Common myeloid progenitor, CD34-positive (primary cell): ENCODE measurements at regions not wholly inside any gene's neighbourhood (a gene's known extent, or its start where the extent isn't known, plus 50 kb on each side); places are given as distances from the start of the nearest gene placed in this dataset.
"Not testable (repeated sequence)": the region's sequence is repeated elsewhere in the genome, so short reads cannot be mapped to it uniquely, and the experiment has no call there.

ENCODE experiments used
- CTCF ChIA-PET: fragments of 350-600 bp; sonication (Branson Sonifier 250); formaldehyde crosslinking; loops from one replicate; lab custom pipeline; 2021; ENCODE audit warnings: antibody characterized with exemption; lab: Charles Lee
- POLR2A ChIA-PET: fragments of 350-600 bp; sonication (Branson Sonifier 250); formaldehyde crosslinking; loops from one replicate; lab custom pipeline; 2021; ENCODE audit warnings: antibody characterized with exemption; lab: Charles Lee
- DNase-seq, 3 donors: peaks; one replicate each; pipeline versions ENCODE4 v3.0.0 to v3.0.0-alpha.2; 2013
- H3K27ac ChIP-seq, 2 experiments: 1 replicate in 1 of 2; 2 replicates in 1 of 2; pipeline ENCODE4 v1.7.0; 2013; ENCODE audit warnings: inconsistent platforms in 2 of 2, low read length in 2 of 2, mild to moderate bottlenecking in 2 of 2, low read depth in 1 of 2, moderate library complexity in 1 of 2; ENCODE audit not compliant: severe bottlenecking in 2 of 2, insufficient read depth in 1 of 2, poor library complexity in 1 of 2
- H3K27me3 ChIP-seq, 5 experiments: replicated peaks in 2 of 5; 1 replicate in 3 of 5; 2 replicates in 2 of 5; pipeline versions ENCODE4 v1.6.1 to v1.7.0; 2013; ENCODE audit warnings: low read length in 4 of 5, mild to moderate bottlenecking in 2 of 5, moderate library complexity in 2 of 5, inconsistent platforms in 1 of 5; ENCODE audit not compliant: insufficient read depth in 5 of 5, control insufficient read depth in 4 of 5
- H3K36me3 ChIP-seq, 4 experiments: 1 replicate in 2 of 4; 2 replicates in 2 of 4; pipeline versions ENCODE4 v1.6.1 to v1.7.0; 2013; ENCODE audit warnings: low read length in 3 of 4, control low read depth in 1 of 4, mild to moderate bottlenecking in 1 of 4; ENCODE audit not compliant: control insufficient read depth in 4 of 4, insufficient read depth in 4 of 4
- H3K4me1 ChIP-seq, 4 experiments: 1 replicate in 3 of 4; 2 replicates in 1 of 4; pipeline versions ENCODE4 v1.6.1 to v1.7.1; 2013; ENCODE audit warnings: low read length in 3 of 4, mild to moderate bottlenecking in 3 of 4, control low read depth in 1 of 4, inconsistent platforms in 1 of 4, moderate library complexity in 1 of 4; ENCODE audit not compliant: control insufficient read depth in 4 of 4, insufficient read depth in 4 of 4; ENCODE audit errors: control extremely low read depth in 1 of 4
- H3K4me3 ChIP-seq, 7 experiments: 1 replicate in 4 of 7; 2 replicates in 3 of 7; pipeline versions ENCODE4 v1.5.1 to v1.7.0; 2013; ENCODE audit warnings: mild to moderate bottlenecking in 7 of 7, low read length in 6 of 7, moderate library complexity in 6 of 7, inconsistent platforms in 2 of 7, low read depth in 2 of 7, control low read depth in 1 of 7; ENCODE audit not compliant: insufficient read depth in 4 of 7, control insufficient read depth in 1 of 7; ENCODE audit errors: extremely low read depth in 1 of 7
- H3K9me3 ChIP-seq, 5 experiments: 1 replicate in 4 of 5; 2 replicates in 1 of 5; pipeline versions ENCODE4 v1.6.1 to v1.7.1; 2013; ENCODE audit warnings: low read length in 4 of 5, mild to moderate bottlenecking in 2 of 5, inconsistent platforms in 1 of 5, low read depth in 1 of 5, moderate library complexity in 1 of 5; ENCODE audit not compliant: control insufficient read depth in 4 of 5, insufficient read depth in 2 of 5; ENCODE audit errors: control extremely low read depth in 1 of 5
- WGBS: methylation state at CpG from one replicate; pipeline ENCODE4 v1.1.5; 2013; ENCODE audit not compliant: insufficient coverage; 5-methylcytosine and 5-hydroxymethylcytosine counted together

DNA sequence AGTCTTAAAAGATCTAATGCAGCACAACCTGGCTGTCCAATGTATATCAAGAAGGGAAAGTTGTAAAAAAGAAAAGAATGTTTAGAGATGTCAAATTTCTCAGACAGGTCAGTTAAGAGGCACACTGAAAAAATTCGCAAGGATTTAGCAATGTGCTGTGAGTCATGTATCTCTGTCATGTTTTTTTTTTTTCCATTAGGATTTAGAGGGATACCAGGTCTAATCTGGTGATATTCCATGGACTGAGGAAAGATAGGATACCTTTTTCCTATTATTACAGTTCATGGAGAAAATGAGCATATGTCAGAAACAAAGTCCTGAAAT, 815.4 kb upstream of the PCDH10 start:
- H3K9me3 ChIP-seq = no peaks in the 10 kb centered on the region
- H3K27me3 ChIP-seq = no peaks in the 10 kb centered on the region
- no peak for DNase-seq
- H3K27ac ChIP-seq = no peak overlapping the region
- ChIA-PET CTCF (no interaction called here), POLR2A (no interaction called here)
- WGBS = 100% methylated on average over 1 of the region's 1 CpG
- H3K36me3 ChIP-seq = no peaks in the 10 kb centered on the region
- no peaks in the 10 kb centered on the region for H3K4me1 ChIP-seq
- no peak overlapping the region for H3K4me3 ChIP-seq

DNA sequence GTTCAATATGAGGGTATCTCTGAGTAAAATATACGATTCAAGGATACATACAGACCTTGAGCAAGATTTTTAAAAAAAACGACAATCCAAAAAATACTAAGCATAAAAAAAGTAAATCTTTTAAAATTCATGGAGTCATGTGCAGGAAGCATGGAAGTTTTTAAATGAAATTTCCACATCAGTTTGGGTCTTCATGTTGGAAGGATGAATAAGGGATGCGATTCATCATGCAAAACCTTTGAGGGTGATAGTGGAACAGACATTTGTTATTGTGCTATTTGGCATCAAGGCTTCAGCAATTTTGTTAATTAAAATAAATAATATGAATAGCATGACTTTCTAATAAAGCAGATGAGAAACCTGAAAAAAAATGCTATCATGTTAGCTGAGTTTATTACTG, 815.0 kb upstream of the PCDH10 start:
- Histone ChIP-seq H3K4me3 (no peak overlapping the region), H3K36me3 (no peaks in the 10 kb centered on the region), H3K27me3 (no peaks in the 10 kb centered on the region), H3K4me1 (no peaks in the 10 kb centered on the region), H3K27ac (no peak overlapping the region), H3K9me3 (no peaks in the 10 kb centered on the region)
- ChIA-PET CTCF (no interaction called here), POLR2A (no interaction called here)
- DNase-seq = no peak
- 0% methylated on average over 1 of the region's 3 CpGs for WGBS

- no peaks in the 10 kb centered on the region for H3K4me1 ChIP-seq
- no peaks in the 10 kb centered on the region for H3K36me3 ChIP-seq
- H3K27me3 ChIP-seq = no peaks in the 10 kb centered on the region
- CTCF ChIA-PET = no interaction called here
- no peak for DNase-seq
- H3K9me3 ChIP-seq = peaks cover 0 to 2% (median 0%) of the 10 kb centered on the region in 5 experiments
- POLR2A ChIA-PET = no interaction called here
- no peak overlapping the region for H3K4me3 ChIP-seq
- no peak overlapping the region for H3K27ac ChIP-seq
- WGBS = 96% methylated on average over 30 of the region's 32 CpGs
Observed at GRCh38 chr4:132344924-132345828, 803.9 kb upstream of the PCDH10 start.

DNA sequence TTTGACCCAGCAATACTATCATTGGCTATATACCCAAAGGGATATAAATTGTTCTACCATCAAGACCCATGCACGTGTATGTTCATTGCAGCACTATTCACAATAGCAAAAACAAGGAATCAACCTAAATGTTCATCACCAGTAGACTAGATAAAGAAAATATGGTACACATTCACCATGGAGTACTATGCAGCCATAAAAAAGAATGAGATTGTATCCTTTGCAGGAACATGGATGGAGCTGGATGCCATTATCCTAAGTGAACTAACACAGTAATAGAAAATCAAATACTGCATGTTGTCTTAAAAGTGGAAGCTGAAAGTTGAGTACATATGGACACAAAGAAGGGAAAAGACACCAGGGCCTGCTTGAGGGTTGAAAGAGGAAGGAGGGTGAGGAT, 803.1 kb upstream of the PCDH10 start:
- POLR2A ChIA-PET = no interaction called here
- WGBS = 75% methylated on average over 1 of the region's 1 CpG

GRCh38 chr4:132351606-132352005, 797.5 kb upstream of the PCDH10 start:
- H3K9me3 ChIP-seq, H3K27ac ChIP-seq, H3K27me3 ChIP-seq, DNase-seq, POLR2A ChIA-PET, CTCF ChIA-PET, H3K4me3 ChIP-seq, H3K36me3 ChIP-seq, H3K4me1 ChIP-seq: not testable (repeated sequence)
- WGBS = 76% methylated on average over 2 of the region's 3 CpGs

More for the DNA sequence above, 803.1 kb upstream of the PCDH10 start:
- H3K27me3 ChIP-seq = no peaks in the 10 kb centered on the region
- no peaks in the 10 kb centered on the region for H3K36me3 ChIP-seq
- no peak for DNase-seq
- no peak overlapping the region for H3K4me3 ChIP-seq
- H3K9me3 ChIP-seq = peaks cover 0 to 2% (median 0%) of the 10 kb centered on the region in 5 experiments
- H3K27ac ChIP-seq = no peak overlapping the region
- CTCF ChIA-PET = no interaction called here
- H3K4me1 ChIP-seq = no peaks in the 10 kb centered on the region

DNA sequence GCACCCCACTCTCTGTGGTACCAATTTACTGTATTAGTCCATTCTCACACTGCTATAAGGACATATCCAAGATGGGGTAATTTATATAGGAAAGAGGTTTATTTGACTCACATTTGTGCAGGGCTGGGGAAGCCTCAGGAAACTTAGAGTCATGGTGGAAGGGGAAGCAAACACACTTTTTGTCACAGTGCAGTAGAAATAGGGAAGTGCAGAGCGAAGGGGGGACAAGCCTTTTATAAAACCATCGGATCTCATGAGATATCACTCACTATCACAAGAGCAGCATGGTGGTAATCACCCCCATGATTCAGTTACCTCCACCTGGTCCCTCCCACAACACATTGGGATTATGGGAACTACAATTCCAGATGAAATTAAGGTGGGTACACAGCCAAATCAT, 766.9 kb upstream of the PCDH10 start:
- no peak overlapping the region for H3K4me3 ChIP-seq
- no peaks in the 10 kb centered on the region for H3K27me3 ChIP-seq
- H3K4me1 ChIP-seq = no peaks in the 10 kb centered on the region
- ChIA-PET POLR2A (no interaction called here), CTCF (no interaction called here)
- DNase-seq = no peak
- H3K36me3 ChIP-seq = no peaks in the 10 kb centered on the region
- WGBS = 0% methylated on average over 1 of the region's 2 CpGs
- H3K27ac ChIP-seq = no peak overlapping the region
- H3K9me3 ChIP-seq = peaks cover 0 to 1% (median 0%) of the 10 kb centered on the region in 5 experiments

DNA sequence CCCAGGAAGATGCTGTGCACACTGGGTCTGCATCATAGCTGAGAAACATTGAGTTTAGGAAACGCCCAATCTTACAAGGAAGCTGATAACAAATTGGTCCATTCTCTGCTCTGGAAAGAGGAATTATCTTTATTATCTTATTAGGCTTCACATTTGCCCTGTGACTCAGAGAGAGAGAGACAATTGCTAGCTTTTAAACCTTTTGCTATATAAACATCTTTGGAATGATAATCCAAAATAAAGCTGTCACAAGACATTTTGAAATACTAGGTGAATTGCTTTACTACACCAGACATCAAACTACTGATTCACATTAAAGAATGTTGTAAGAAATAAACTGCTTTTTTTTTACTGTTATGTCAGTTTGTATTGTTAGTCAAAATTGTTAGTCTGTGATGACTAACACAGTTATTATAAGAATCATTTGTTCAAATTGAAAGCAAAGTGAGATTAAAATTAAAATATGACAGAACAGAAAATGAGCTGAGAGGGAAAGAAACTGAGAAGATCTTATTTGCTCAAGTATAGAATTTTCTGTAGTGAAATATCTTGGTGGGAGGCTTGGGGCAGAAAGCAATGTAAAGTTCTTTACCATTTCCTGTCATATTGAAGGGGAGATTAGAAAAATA, 765.4 kb upstream of the PCDH10 start:
- no CpG with 5 or more reads among the region's 1 CpG for WGBS
- H3K4me3 ChIP-seq = no peak overlapping the region
- CTCF ChIA-PET = no interaction called here
- POLR2A ChIA-PET = no interaction called here
- no peaks in the 10 kb centered on the region for H3K9me3 ChIP-seq
- no peaks in the 10 kb centered on the region for H3K4me1 ChIP-seq
- no peaks in the 10 kb centered on the region for H3K27me3 ChIP-seq
- no peak for DNase-seq
- H3K27ac ChIP-seq = no peak overlapping the region
- H3K36me3 ChIP-seq = no peaks in the 10 kb centered on the region
